Left ventricle myocardium inferior (tissue), 1 donor: ENCODE measurements at regions not wholly inside any gene's neighbourhood (a gene's known extent, or its start where the extent isn't known, plus 50 kb on each side); places are given as distances from the start of the nearest gene placed in this dataset.

ENCODE experiments used
- DNase-seq: peaks from one replicate; pipeline ENCODE4 v3.0.0-alpha.2; 2020
- H3K27ac ChIP-seq: fragments of 200-600 bp; replicated peaks from 2 replicates; pipeline ENCODE4 v1.8.0; 2021
- H3K27me3 ChIP-seq: fragments of 200-600 bp; 2 replicates; pipeline ENCODE4 v1.8.0; 2021; ENCODE audit warnings: low read depth
- H3K36me3 ChIP-seq: fragments of 200-600 bp; 2 replicates; pipeline ENCODE4 v1.8.0; 2021
- H3K4me1 ChIP-seq: fragments of 200-600 bp; 2 replicates; pipeline ENCODE4 v1.8.0; 2021
- H3K4me3 ChIP-seq: fragments of 200-600 bp; 2 replicates; pipeline ENCODE4 v1.8.0; 2021; ENCODE audit warnings: mild to moderate bottlenecking, moderate library complexity
- H3K9me3 ChIP-seq: fragments of 200-600 bp; replicated peaks from 2 replicates; pipeline ENCODE4 v1.8.0; 2021
- CTCF ChIP-seq: fragments of 200-600 bp; IDR thresholded peaks from 2 replicates; pipeline ENCODE4 v1.8.0; 2021; ENCODE audit warnings: antibody characterized with exemption, mild to moderate bottlenecking, borderline replicate concordance
- intact Hi-C: fragments of 100-400 bp; cut with micrococcal nuclease; formaldehyde crosslinking; loops from one replicate; pipeline ENCODE4 v1.11.0; 2022
- donor health status: DM: no; HTN: yes; CAD: no; lungs with severe emphysema.

GRCh38 chr7:55305135-55305534 lies 60.0 kb upstream of the LANCL2 start:
- peaks cover 28% of the 10 kb centered on the region for H3K4me1 ChIP-seq
- H3K9me3 ChIP-seq: no peaks in the 10 kb centered on the region

GRCh38 chr7:55306331-55306730 lies 58.8 kb upstream of the LANCL2 start:
- DNase-seq: no peak
- intact Hi-C loops: no loop called here
- no peak overlapping the region for H3K4me3 ChIP-seq
- no peaks in the 10 kb centered on the region for H3K27me3 ChIP-seq
- H3K9me3 ChIP-seq: no peaks in the 10 kb centered on the region
- peaks cover 32% of the 10 kb centered on the region for H3K4me1 ChIP-seq
- peak overlapping the region; percentile 38 for H3K27ac ChIP-seq
- TF ChIP-seq CTCF: no peak
- no peaks in the 10 kb centered on the region for H3K36me3 ChIP-seq

More at GRCh38 chr7:55305135-55305534, 60.0 kb upstream of the LANCL2 start:
- no peak for TF ChIP-seq CTCF
- H3K4me3 ChIP-seq: no peak overlapping the region
- no peak for DNase-seq
- no peaks in the 10 kb centered on the region for H3K36me3 ChIP-seq
- no peaks in the 10 kb centered on the region for H3K27me3 ChIP-seq
- intact Hi-C loops: no loop called here
- no peak overlapping the region for H3K27ac ChIP-seq

- Histone ChIP-seq H3K27me3 (no peaks in the 10 kb centered on the region), H3K9me3 (no peaks in the 10 kb centered on the region), H3K4me1 (peaks cover 32% of the 10 kb centered on the region), H3K36me3 (no peaks in the 10 kb centered on the region), H3K4me3 (no peak overlapping the region), H3K27ac (peak overlapping the region; percentile 55)
- intact Hi-C loops: no loop called here
- no peak for TF ChIP-seq CTCF
- no peak for DNase-seq
Observed at GRCh38 chr7:55307123-55307916, 57.8 kb upstream of the LANCL2 start.

- Histone ChIP-seq H3K27me3 (no peaks in the 10 kb centered on the region), H3K36me3 (no peaks in the 10 kb centered on the region), H3K27ac (peak overlapping the region; percentile 55), H3K9me3 (no peaks in the 10 kb centered on the region), H3K4me3 (no peak overlapping the region), H3K4me1 (peaks cover 32% of the 10 kb centered on the region)
- no peak for TF ChIP-seq CTCF
- intact Hi-C loops: no loop called here
- no peak for DNase-seq
Observed at GRCh38 chr7:55308186-55308929, 56.8 kb upstream of the LANCL2 start.

- Histone ChIP-seq H3K36me3 (no peaks in the 10 kb centered on the region), H3K9me3 (no peaks in the 10 kb centered on the region), H3K27ac (peak overlapping the region; percentile 55), H3K27me3 (no peaks in the 10 kb centered on the region), H3K4me3 (no peak overlapping the region), H3K4me1 (peaks cover 32% of the 10 kb centered on the region)
- intact Hi-C loops: no loop called here
- no peak for TF ChIP-seq CTCF
- DNase-seq: no peak
Observed at GRCh38 chr7:55309040-55309991, 55.8 kb upstream of the LANCL2 start.
